HG02870 (cell line): ENCODE measurements at regions not wholly inside any gene's neighbourhood (a gene's known extent, or its start where the extent isn't known, plus 50 kb on each side); places are given as distances from the start of the nearest gene placed in this dataset.

Experiments used
- ATAC-seq: cut with Tn5 transposase; IDR thresholded peaks from one replicate; pipeline ENCODE4 v1.9.1; 2021; ENCODE audit warnings: mild to moderate bottlenecking, moderate library complexity; ENCODE audit not compliant: unreplicated experiment

GRCh38 chr1:243917177-243917862 is 67.3 kb upstream of the AKT3 start:
- ATAC-seq = no peak

- ATAC-seq = no peak
These were observed 66.1 kb upstream of the AKT3 start for GRCh38 chr1:243916160-243916559.

GRCh38 chr1:243912347-243912746 is 62.3 kb upstream of the AKT3 start:
- no peak for ATAC-seq

- no peak for ATAC-seq
These were observed 60.6 kb upstream of the AKT3 start for GRCh38 chr1:243910607-243911006.

- ATAC-seq = no peak
These were observed 53.9 kb upstream of the AKT3 start for GRCh38 chr1:243903895-243904294.

- no peak for ATAC-seq
These were observed 53.0 kb upstream of the AKT3 start for GRCh38 chr1:243903041-243903440.

- ATAC-seq = no peak
These were observed 52.1 kb upstream of the AKT3 start for GRCh38 chr1:243902100-243902499.
